ENCODE measurements at regions not wholly inside any gene's neighbourhood (a gene's known extent, or its start where the extent isn't known, plus 50 kb on each side); places are given as distances from the start of the nearest gene placed in this dataset.

- H3K4me1 Mint-ChIP-seq (ENCODE audit: low read depth, unreplicated experiment), result no peaks in the 10 kb centered on the region
- H3K36me3 ChIP-seq (ENCODE audit: insufficient read depth, low read length), result no peaks in the 10 kb centered on the region
- no peaks in the 10 kb centered on the region for H3K36me3 Mint-ChIP-seq (ENCODE audit: low read depth, unreplicated experiment)
- H3K4me2 ChIP-seq (ENCODE audit: low read length), result no peak overlapping the region
- no peak overlapping the region for H3K4me3 Mint-ChIP-seq (ENCODE audit: unreplicated experiment)
- DNase-seq (ENCODE audit: low read depth) (peak; percentile 72), FAIRE-seq (no peak)
- no peak overlapping the region for H3K27ac ChIP-seq (ENCODE audit: low read depth, low read length)
- H3K4me1 ChIP-seq (ENCODE audit: insufficient read depth, low read length), result no peaks in the 10 kb centered on the region
- TF ChIP-seq CTCF (IDR thresholded peaks at IDR 0.05; ENCODE audit: insufficient read depth, low read depth, low read length) (no peak), EZH2 (IDR thresholded peaks at IDR 0.05; ENCODE audit: insufficient read depth, low read length) (no peak)
- H3K79me2 ChIP-seq (ENCODE audit: insufficient read depth, low read length), result no peaks in the 10 kb centered on the region
- no peaks in the 10 kb centered on the region for H3K9me3 Mint-ChIP-seq (ENCODE audit: unreplicated experiment)
- H2AFZ ChIP-seq (ENCODE audit: low read depth, low read length), result no peak overlapping the region
- H4K20me1 ChIP-seq (ENCODE audit: insufficient read depth, low read length), result no peaks in the 10 kb centered on the region
- H3K27me3 ChIP-seq (ENCODE audit: insufficient read depth, low read length), result no peaks in the 10 kb centered on the region
- no peaks in the 10 kb centered on the region for H3K27me3 Mint-ChIP-seq (ENCODE audit: low read depth, unreplicated experiment)
- H3K9me3 ChIP-seq (ENCODE audit: insufficient read depth, low read depth, low read length), result no peaks in the 10 kb centered on the region
- H3K4me3 ChIP-seq (ENCODE audit: insufficient read depth, low read depth, low read length), result no peak overlapping the region
- H3K27ac Mint-ChIP-seq (ENCODE audit: unreplicated experiment), result no peak overlapping the region
- H3K9ac ChIP-seq (ENCODE audit: low read length), result no peak overlapping the region
Measured at GRCh38 chr11:106331176-106331575, 253.7 kb downstream of the AASDHPPT start.

- Histone ChIP-seq H3K27ac (ENCODE audit: low read depth, low read length) (no peak overlapping the region), H3K4me1 (ENCODE audit: insufficient read depth, low read length) (no peaks in the 10 kb centered on the region), H3K36me3 (ENCODE audit: insufficient read depth, low read length) (no peaks in the 10 kb centered on the region), H3K79me2 (ENCODE audit: insufficient read depth, low read length) (no peaks in the 10 kb centered on the region), H3K9ac (ENCODE audit: low read length) (no peak overlapping the region), H3K9me3 (ENCODE audit: insufficient read depth, low read depth, low read length) (no peaks in the 10 kb centered on the region), H2AFZ (ENCODE audit: low read depth, low read length) (no peak overlapping the region), H4K20me1 (ENCODE audit: insufficient read depth, low read length) (no peaks in the 10 kb centered on the region), H3K4me2 (ENCODE audit: low read length) (no peak overlapping the region), H3K27me3 (ENCODE audit: insufficient read depth, low read length) (no peaks in the 10 kb centered on the region), H3K4me3 (ENCODE audit: insufficient read depth, low read depth, low read length) (no peak overlapping the region)
- Mint-ChIP-seq H3K27me3 (ENCODE audit: low read depth, unreplicated experiment) (no peaks in the 10 kb centered on the region), H3K27ac (ENCODE audit: unreplicated experiment) (no peak overlapping the region), H3K4me3 (ENCODE audit: unreplicated experiment) (no peak overlapping the region), H3K36me3 (ENCODE audit: low read depth, unreplicated experiment) (no peaks in the 10 kb centered on the region), H3K4me1 (ENCODE audit: low read depth, unreplicated experiment) (no peaks in the 10 kb centered on the region), H3K9me3 (ENCODE audit: unreplicated experiment) (no peaks in the 10 kb centered on the region)
- DNase-seq (ENCODE audit: low read depth) (no peak), FAIRE-seq (no peak)
- no peak for TF ChIP-seq EZH2 (IDR thresholded peaks at IDR 0.05; ENCODE audit: insufficient read depth, low read length)
Measured at GRCh38 chr11:106333678-106334077, 256.2 kb downstream of the AASDHPPT start.

GRCh38 chr11:106344394-106344793 is 266.9 kb downstream of the AASDHPPT start:
- Histone ChIP-seq H3K27ac (ENCODE audit: low read depth, low read length) (no peak overlapping the region), H3K4me3 (ENCODE audit: insufficient read depth, low read depth, low read length) (no peak overlapping the region), H3K36me3 (ENCODE audit: insufficient read depth, low read length) (no peaks in the 10 kb centered on the region), H3K27me3 (ENCODE audit: insufficient read depth, low read length) (no peaks in the 10 kb centered on the region), H3K9ac (ENCODE audit: low read length) (no peak overlapping the region), H3K4me2 (ENCODE audit: low read length) (no peak overlapping the region), H2AFZ (ENCODE audit: low read depth, low read length) (no peak overlapping the region), H3K9me3 (ENCODE audit: insufficient read depth, low read depth, low read length) (no peaks in the 10 kb centered on the region), H3K4me1 (ENCODE audit: insufficient read depth, low read length) (peaks cover 5% of the 10 kb centered on the region), H3K79me2 (ENCODE audit: insufficient read depth, low read length) (no peaks in the 10 kb centered on the region), H4K20me1 (ENCODE audit: insufficient read depth, low read length) (no peaks in the 10 kb centered on the region)
- DNase-seq (ENCODE audit: low read depth) (peak; percentile 53), FAIRE-seq (no peak)
- Mint-ChIP-seq H3K36me3 (ENCODE audit: low read depth, unreplicated experiment) (no peaks in the 10 kb centered on the region), H3K4me3 (ENCODE audit: unreplicated experiment) (no peak overlapping the region), H3K9me3 (ENCODE audit: unreplicated experiment) (no peaks in the 10 kb centered on the region), H3K27me3 (ENCODE audit: low read depth, unreplicated experiment) (no peaks in the 10 kb centered on the region), H3K4me1 (ENCODE audit: low read depth, unreplicated experiment) (no peaks in the 10 kb centered on the region), H3K27ac (ENCODE audit: unreplicated experiment) (no peak overlapping the region)
- no peak for TF ChIP-seq CTCF (IDR thresholded peaks at IDR 0.05; ENCODE audit: insufficient read depth, low read depth, low read length)
- no peak for TF ChIP-seq EZH2 (IDR thresholded peaks at IDR 0.05; ENCODE audit: insufficient read depth, low read length)

All from astrocyte (in vitro differentiated cells and primary cell).